ENCODE measurements at regions not wholly inside any gene's neighbourhood (a gene's known extent, or its start where the extent isn't known, plus 50 kb on each side); places are given as distances from the start of the nearest gene placed in this dataset.
A peak's percentile ranks its signal among the peaks of the same experiment; 100 is the strongest.
"Not testable (repeated sequence)": the region's sequence is repeated elsewhere in the genome, so short reads cannot be mapped to it uniquely, and the experiment has no call there.

DNA sequence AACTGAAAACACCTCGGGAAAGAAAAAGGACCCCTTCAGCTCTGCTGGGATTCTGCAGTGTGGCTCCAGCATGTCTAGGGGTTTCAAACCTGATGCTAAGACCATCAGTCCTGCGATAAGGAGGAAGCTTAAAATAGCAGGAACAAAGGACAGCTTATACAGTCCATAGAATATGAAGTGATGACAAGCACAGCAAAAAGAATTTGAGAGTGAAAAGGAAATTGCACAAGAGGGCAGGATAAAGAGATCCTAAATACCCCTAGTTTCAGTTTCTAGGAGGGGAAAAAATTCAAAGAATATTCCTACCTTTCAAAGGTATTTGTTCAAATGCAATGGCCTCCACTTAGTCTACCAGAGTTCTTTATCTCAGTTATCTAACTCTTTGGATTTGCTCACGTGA lies 171.4 kb downstream of the TGFB2 start:
- peak overlapping the region in 1 of 2 experiments; percentile 42; a peak in 1 of 6 replicates for H3K27ac ChIP-seq
- H3K9me3 ChIP-seq = no peaks in the 10 kb centered on the region
- no peak for ATAC-seq
- POLR2A ChIA-PET = interaction anchor here (0.6 to 1.0 kb wide), 2 partner anchors 70 to 171 kb away, joined by 3 to 4 read pairs; partner anchors contain the start of gene TGFB2
- FAIRE-seq = no peak
- 87% methylated on average over 3 of the region's 3 CpGs for WGBS (ENCODE audit: missing lambda C conversion rate)
- no peak overlapping the region for H3K4me2 ChIP-seq
- CTCF ChIA-PET = interaction anchor here (0.8 to 1.2 kb wide), 3 partner anchors 22 to 57 kb away, joined by 3 read pairs; no protein-coding TSS in a partner anchor
- DNase-seq (ENCODE audit: low read depth in 1 of 2, low spot score in 1 of 2) = no peak
- no peak overlapping the region for H3K4me3 ChIP-seq
- peaks cover 4% of the 10 kb centered on the region; the same call in 1 of the 3 replicates for H3K4me1 ChIP-seq
- no peak for TF ChIP-seq TP53 (CRISPR knock-in tag; IDR thresholded peaks at IDR 0.05)

DNA sequence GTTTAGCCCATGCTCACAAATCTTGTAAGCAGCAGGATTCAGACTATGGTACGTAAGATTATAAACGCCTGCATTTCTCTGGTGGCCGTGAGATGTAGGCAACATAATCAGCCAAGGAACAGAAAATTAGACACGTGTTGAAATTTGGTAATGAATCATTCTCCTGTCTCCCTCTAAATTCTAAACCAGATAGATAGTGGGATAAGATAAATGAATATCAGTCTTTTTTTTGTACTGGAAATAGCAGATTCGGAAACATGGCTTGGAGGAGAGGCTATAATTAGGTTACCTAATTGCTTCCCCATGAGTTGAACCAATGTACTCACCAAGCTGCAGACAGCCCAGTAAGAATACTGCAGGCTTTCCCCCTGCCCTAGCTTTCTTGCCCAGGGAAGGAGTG lies 172.3 kb downstream of the TGFB2 start:
- DNase-seq (ENCODE audit: low read depth in 1 of 2, low spot score in 1 of 2) = no peak
- WGBS (ENCODE audit: missing lambda C conversion rate) = 91% methylated on average over 5 of the region's 5 CpGs
- ATAC-seq = no peak

DNA sequence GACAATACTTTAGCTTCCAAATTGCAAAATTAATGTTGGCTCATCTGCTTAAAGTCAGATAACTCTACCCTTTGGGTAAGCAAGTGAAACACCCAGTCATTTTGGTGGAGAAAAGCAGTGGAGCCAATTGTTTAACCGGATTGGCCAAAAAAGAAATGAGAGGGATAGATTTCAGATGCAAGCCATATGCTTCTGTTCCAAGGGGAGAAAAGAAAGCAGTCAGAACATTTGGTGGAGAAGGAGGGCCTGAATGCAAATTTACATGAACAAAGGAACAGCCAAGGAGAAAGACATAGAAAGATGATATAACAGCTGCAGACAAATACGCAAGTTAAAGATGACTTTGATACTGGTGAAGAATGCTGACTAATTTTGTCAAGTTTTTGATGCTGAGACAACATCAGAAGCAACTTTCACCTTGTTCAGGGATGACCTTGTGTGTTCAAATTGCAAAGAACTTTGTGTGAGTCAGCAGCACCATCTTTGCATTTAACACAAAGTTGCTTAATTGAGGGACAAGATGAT lies 173.1 kb downstream of the TGFB2 start:
- no peak for FAIRE-seq
- 0 out of 3 replicates have a peak, but pooled peaks cover 2% of the 10 kb centered on the region for H3K9me3 ChIP-seq
- peaks cover 4% of the 10 kb centered on the region; the same call in 1 of the 3 replicates for H3K4me1 ChIP-seq
- H3K4me2 ChIP-seq = no peak overlapping the region
- WGBS (ENCODE audit: missing lambda C conversion rate) = 93% methylated on average over 2 of the region's 2 CpGs
- no peak for DNase-seq (ENCODE audit: low read depth in 1 of 2, low spot score in 1 of 2)
- TF ChIP-seq ZC3H11A (IDR thresholded peaks at IDR 0.05) (no peak), ZNF302 (CRISPR knock-in tag; IDR thresholded peaks at IDR 0.05) (no peak), POLR2A (IDR thresholded peaks at IDR 0.05; ENCODE audit: low read length) (no peak), CHD4 (IDR thresholded peaks at IDR 0.05; ENCODE audit: borderline replicate concordance) (no peak), TFCP2L1 (CRISPR knock-in tag; IDR thresholded peaks at IDR 0.05) (no peak), NPAS2 (CRISPR knock-in tag; IDR thresholded peaks at IDR 0.05; ENCODE audit: borderline replicate concordance) (no peak), CHD2 (IDR thresholded peaks at IDR 0.05; ENCODE audit: low read length, partially characterized antibody) (no peak), RCOR1 (IDR thresholded peaks at IDR 0.05; ENCODE audit: low read depth, low read length) (no peak), FOSB (CRISPR knock-in tag; IDR thresholded peaks at IDR 0.05) (no peak)
- TF ChIP-seq, protein P1, sequence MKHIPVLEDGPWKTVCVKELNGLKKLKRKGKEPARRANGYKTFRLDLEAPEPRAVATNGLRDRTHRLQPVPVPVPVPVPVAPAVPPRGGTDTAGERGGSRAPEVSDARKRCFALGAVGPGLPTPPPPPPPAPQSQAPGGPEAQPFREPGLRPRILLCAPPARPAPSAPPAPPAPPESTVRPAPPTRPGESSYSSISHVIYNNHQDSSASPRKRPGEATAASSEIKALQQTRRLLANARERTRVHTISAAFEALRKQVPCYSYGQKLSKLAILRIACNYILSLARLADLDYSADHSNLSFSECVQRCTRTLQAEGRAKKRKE (CRISPR knock-in tag; IDR thresholded peaks at IDR 0.05; ENCODE audit: low read depth) = no peak
- ATAC-seq = no peak
- POLR2A ChIA-PET = no interaction called here
- H3K27ac ChIP-seq = peak overlapping the region in 1 of 2 experiments; percentile 34; a peak in 3 of 6 replicates
- no peak overlapping the region for H3K4me3 ChIP-seq
- CTCF ChIA-PET = no interaction called here

More for the DNA sequence above, 172.3 kb downstream of the TGFB2 start:
- CTCF ChIA-PET = interaction anchor here (0.6 to 1.2 kb wide), 2 partner anchors 21 to 113 kb away, joined by 3 read pairs; no protein-coding TSS in a partner anchor
- Histone ChIP-seq H3K4me2 (no peak overlapping the region), H3K4me3 (no peak overlapping the region), H3K4me1 (peaks cover 4% of the 10 kb centered on the region; the same call in 1 of the 3 replicates), H3K9me3 (0 out of 3 replicates have a peak, but pooled peaks cover 2% of the 10 kb centered on the region), H3K27ac (peak overlapping the region in 1 of 2 experiments; percentile 50; a peak in 3 of 6 replicates)
- peak; percentile 68 for FAIRE-seq
- no peak for TF ChIP-seq NPAS2 (CRISPR knock-in tag; IDR thresholded peaks at IDR 0.05; ENCODE audit: borderline replicate concordance)
- no peak for TF ChIP-seq CBX8 (IDR thresholded peaks at IDR 0.05)
- no peak for TF ChIP-seq TP53 (CRISPR knock-in tag; IDR thresholded peaks at IDR 0.05)
- no peak for TF ChIP-seq HOXB13 (CRISPR knock-in tag; IDR thresholded peaks at IDR 0.05; ENCODE audit: low read depth)
- no peak for TF ChIP-seq CHD2 (IDR thresholded peaks at IDR 0.05; ENCODE audit: low read length, partially characterized antibody)
- TF ChIP-seq, protein P1 (CRISPR knock-in tag; IDR thresholded peaks at IDR 0.05; ENCODE audit: low read depth) = no peak
- no peak for TF ChIP-seq ZNF302 (CRISPR knock-in tag; IDR thresholded peaks at IDR 0.05)
- TF ChIP-seq EP300 (IDR thresholded peaks at IDR 0.05) = no peak
- TF ChIP-seq KDM1A (IDR thresholded peaks at IDR 0.05; ENCODE audit: low read depth) = no peak
- POLR2A ChIA-PET = no interaction called here

DNA sequence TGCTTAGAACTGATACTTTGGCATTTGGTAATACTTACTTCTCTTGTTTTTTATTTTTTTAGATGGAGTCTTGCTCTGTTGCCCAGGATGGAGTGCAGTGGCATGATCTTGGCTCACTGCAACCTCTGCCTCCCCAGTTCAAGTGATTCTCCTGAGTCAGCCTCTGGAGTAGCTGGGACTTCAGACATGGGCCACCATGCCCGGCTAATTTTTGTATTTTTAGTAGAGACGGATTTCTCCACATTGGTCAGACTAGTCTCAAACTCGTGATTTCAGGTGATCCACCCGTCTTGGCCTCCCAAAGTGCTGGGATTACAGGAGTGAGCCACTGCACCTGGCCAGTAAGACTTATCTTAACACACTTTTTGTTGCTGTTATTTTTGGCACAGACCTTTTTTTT lies 175.5 kb downstream of the TGFB2 start:
- DNase-seq (ENCODE audit: low read depth in 1 of 2, low spot score in 1 of 2); FAIRE-seq; CTCF ChIA-PET; POLR2A ChIA-PET; H3K4me3 ChIP-seq; H3K4me1 ChIP-seq; H3K4me2 ChIP-seq; H3K9me3 ChIP-seq; ATAC-seq: not testable (repeated sequence)
- 96% methylated on average over 4 of the region's 4 CpGs for WGBS (ENCODE audit: missing lambda C conversion rate)
- peak overlapping the region in 1 of 2 experiments; percentile 73; a peak in 2 of 6 replicates for H3K27ac ChIP-seq
